ENCODE measurements at regions not wholly inside any gene's neighbourhood (a gene's known extent, or its start where the extent isn't known, plus 50 kb on each side); places are given as distances from the start of the nearest gene placed in this dataset.

- TF ChIP-seq REST (IDR thresholded peaks at IDR 0.05; ENCODE audit: low read depth) = no peak
- TF ChIP-seq CREB1 (IDR thresholded peaks at IDR 0.05; ENCODE audit: low read depth) = no peak
- TF ChIP-seq MAX (IDR thresholded peaks at IDR 0.05) = no peak
- no peak for TF ChIP-seq EGR1 (IDR thresholded peaks at IDR 0.05)
- TF ChIP-seq RAD21 (IDR thresholded peaks at IDR 0.05; ENCODE audit: low read depth) = no peak
- TF ChIP-seq EP300 (IDR thresholded peaks at IDR 0.05; ENCODE audit: borderline replicate concordance) = no peak
- TF ChIP-seq TAF1 (IDR thresholded peaks at IDR 0.05; ENCODE audit: low read depth) = no peak
- no peak for TF ChIP-seq TCF12 (IDR thresholded peaks at IDR 0.05; ENCODE audit: low read depth)
- no peak for TF ChIP-seq TEAD4 (IDR thresholded peaks at IDR 0.05)
- TF ChIP-seq FOXM1 (IDR thresholded peaks at IDR 0.05; ENCODE audit: borderline replicate concordance, low read depth) = no peak
- no peak for TF ChIP-seq CEBPB (IDR thresholded peaks at IDR 0.05)
- TF ChIP-seq NFIC (IDR thresholded peaks at IDR 0.05) = no peak
- no peak for TF ChIP-seq USF1 (IDR thresholded peaks at IDR 0.05)
- no peak for TF ChIP-seq YY1 (IDR thresholded peaks at IDR 0.05; ENCODE audit: low read depth)
Observed at GRCh38 chr4:94139931-94140612, 67.6 kb upstream of the SMARCAD1 start.
